Activated CD4-positive, alpha-beta T cell treated with anti-CD3 and anti-CD28 coated beads, Interleukin-2, amount 10 ng/mL, durations not matched to agents 24 days and 14 days (primary cell): ENCODE measurements at regions not wholly inside any gene's neighbourhood (a gene's known extent, or its start where the extent isn't known, plus 50 kb on each side); places are given as distances from the start of the nearest gene placed in this dataset.
"Not testable (repeated sequence)": the region's sequence is repeated elsewhere in the genome, so short reads cannot be mapped to it uniquely, and the experiment has no call there.

Experiments
- DNase-seq: peaks from one replicate; pipeline ENCODE4 v3.0.0; 2022
- H3K27ac Mint-ChIP-seq: one replicate; pipeline ENCODE4 v1.8.0; 2022; ENCODE audit warnings: mild to moderate bottlenecking, mixed read lengths
- H3K27me3 Mint-ChIP-seq: one replicate; pipeline ENCODE4 v1.8.0; 2022; ENCODE audit warnings: mixed read lengths
- H3K36me3 Mint-ChIP-seq: one replicate; pipeline ENCODE4 v1.8.0; 2022; ENCODE audit warnings: low read depth, mild to moderate bottlenecking, mixed read lengths
- H3K4me1 Mint-ChIP-seq: one replicate; pipeline ENCODE4 v1.8.0; 2021; ENCODE audit warnings: mixed read lengths
- H3K4me3 Mint-ChIP-seq: one replicate; pipeline ENCODE4 v1.8.0; 2022; ENCODE audit warnings: mild to moderate bottlenecking, moderate library complexity, mixed read lengths
- H3K9me3 Mint-ChIP-seq: one replicate; pipeline ENCODE4 v1.8.0; 2021; ENCODE audit warnings: mixed read lengths
- intact Hi-C: fragments of 100-400 bp; cut with micrococcal nuclease; formaldehyde crosslinking; loops from one replicate; pipeline ENCODE4 v1.15.1; 2023

DNA sequence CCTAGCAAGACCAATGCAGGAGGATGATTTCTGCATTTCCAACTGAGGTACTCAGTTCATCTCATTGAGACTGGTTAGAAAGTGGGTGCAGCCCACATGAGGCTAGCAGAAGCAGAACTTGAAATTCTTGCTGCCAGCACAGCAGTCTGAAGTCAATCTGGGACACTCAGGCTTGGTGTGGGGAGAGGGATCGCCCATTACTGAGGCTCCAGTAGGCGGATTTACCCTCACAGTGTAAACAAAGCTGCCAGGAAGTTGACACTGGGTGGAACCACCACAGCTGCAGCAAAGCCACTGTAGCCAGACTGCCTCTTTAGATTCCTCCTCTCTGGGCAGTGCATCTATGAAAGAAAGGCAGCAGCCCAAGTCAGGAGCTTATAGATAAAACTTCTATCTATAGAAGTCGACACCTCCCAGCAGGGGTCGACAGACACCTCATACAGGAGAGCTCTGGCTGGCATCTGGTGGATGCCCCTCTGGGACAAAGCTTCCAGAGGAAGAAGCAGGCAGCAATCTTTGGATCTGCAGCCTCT lies 1793.4 kb downstream of the OLFM4 start:
- H3K4me1 Mint-ChIP-seq, intact Hi-C loops, H3K4me3 Mint-ChIP-seq, DNase-seq, H3K27me3 Mint-ChIP-seq, H3K36me3 Mint-ChIP-seq, H3K9me3 Mint-ChIP-seq, H3K27ac Mint-ChIP-seq: not testable (repeated sequence)

GRCh38 chr13:54829391-54830068 lies 1800.9 kb downstream of the OLFM4 start:
- intact Hi-C loops, H3K27ac Mint-ChIP-seq, H3K4me3 Mint-ChIP-seq, H3K27me3 Mint-ChIP-seq, H3K4me1 Mint-ChIP-seq, H3K9me3 Mint-ChIP-seq, H3K36me3 Mint-ChIP-seq, DNase-seq: not testable (repeated sequence)

GRCh38 chr13:54836273-54836672 lies 1807.7 kb downstream of the OLFM4 start:
- no peaks in the 10 kb centered on the region for H3K27me3 Mint-ChIP-seq
- no peak for DNase-seq
- H3K36me3 Mint-ChIP-seq: no peaks in the 10 kb centered on the region
- no peak overlapping the region for H3K27ac Mint-ChIP-seq
- no peaks in the 10 kb centered on the region for H3K9me3 Mint-ChIP-seq
- intact Hi-C loops: no loop called here
- no peak overlapping the region for H3K4me3 Mint-ChIP-seq
- no peaks in the 10 kb centered on the region for H3K4me1 Mint-ChIP-seq

GRCh38 chr13:54841682-54842081 lies 1813.1 kb downstream of the OLFM4 start:
- H3K9me3 Mint-ChIP-seq: no peaks in the 10 kb centered on the region
- H3K27ac Mint-ChIP-seq: no peak overlapping the region
- intact Hi-C loops: no loop called here
- H3K27me3 Mint-ChIP-seq: no peaks in the 10 kb centered on the region
- H3K4me3 Mint-ChIP-seq: no peak overlapping the region
- H3K36me3 Mint-ChIP-seq: no peaks in the 10 kb centered on the region
- no peaks in the 10 kb centered on the region for H3K4me1 Mint-ChIP-seq
- DNase-seq: no peak

- H3K4me3 Mint-ChIP-seq: no peak overlapping the region
- H3K27me3 Mint-ChIP-seq: no peaks in the 10 kb centered on the region
- no peaks in the 10 kb centered on the region for H3K4me1 Mint-ChIP-seq
- DNase-seq: no peak
- H3K36me3 Mint-ChIP-seq: no peaks in the 10 kb centered on the region
- no peak overlapping the region for H3K27ac Mint-ChIP-seq
- H3K9me3 Mint-ChIP-seq: no peaks in the 10 kb centered on the region
- intact Hi-C loops: no loop called here
Measured at GRCh38 chr13:54845351-54845965, 1816.8 kb downstream of the OLFM4 start.

GRCh38 chr13:54852831-54853230 lies 1824.2 kb downstream of the OLFM4 start:
- no peaks in the 10 kb centered on the region for H3K9me3 Mint-ChIP-seq

DNA sequence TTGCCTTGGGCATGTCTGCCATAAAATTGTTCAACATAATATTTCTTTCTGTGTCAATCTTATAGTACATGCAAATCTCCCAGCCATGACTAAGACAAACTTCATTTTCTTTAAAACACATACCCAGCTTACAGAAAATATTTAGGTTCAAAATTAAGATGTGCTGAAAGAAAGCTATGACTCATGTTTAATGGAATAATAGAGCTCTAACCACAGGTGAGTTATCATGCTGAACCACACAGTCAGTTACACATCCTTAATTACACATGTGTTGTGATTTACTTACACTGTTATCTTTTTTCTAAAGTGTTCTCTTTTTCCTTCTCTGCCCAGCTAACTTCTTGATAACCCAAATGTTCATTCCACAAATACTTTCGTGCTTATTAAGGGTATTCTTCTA lies 1831.2 kb downstream of the OLFM4 start:
- Mint-ChIP-seq H3K27ac (no peak overlapping the region), H3K27me3 (no peaks in the 10 kb centered on the region), H3K36me3 (no peaks in the 10 kb centered on the region), H3K4me1 (no peaks in the 10 kb centered on the region), H3K9me3 (peaks cover 6% of the 10 kb centered on the region), H3K4me3 (no peak overlapping the region)
- intact Hi-C loops: no loop called here
- no peak for DNase-seq

More at GRCh38 chr13:54852831-54853230, 1824.2 kb downstream of the OLFM4 start:
- Mint-ChIP-seq H3K4me1 (no peaks in the 10 kb centered on the region), H3K27me3 (no peaks in the 10 kb centered on the region), H3K36me3 (no peaks in the 10 kb centered on the region), H3K4me3 (no peak overlapping the region), H3K27ac (no peak overlapping the region)
- intact Hi-C loops: no loop called here
- no peak for DNase-seq

- no peak for DNase-seq
- Mint-ChIP-seq H3K27ac (no peak overlapping the region), H3K27me3 (no peaks in the 10 kb centered on the region), H3K4me3 (no peak overlapping the region), H3K36me3 (no peaks in the 10 kb centered on the region), H3K4me1 (no peaks in the 10 kb centered on the region), H3K9me3 (peaks cover 6% of the 10 kb centered on the region)
- intact Hi-C loops: no loop called here
Measured at GRCh38 chr13:54875111-54875510, 1846.5 kb downstream of the OLFM4 start.

- no peak for DNase-seq
- Mint-ChIP-seq H3K4me1 (no peaks in the 10 kb centered on the region), H3K36me3 (no peaks in the 10 kb centered on the region), H3K9me3 (peaks cover 4% of the 10 kb centered on the region), H3K27me3 (no peaks in the 10 kb centered on the region), H3K4me3 (no peak overlapping the region), H3K27ac (no peak overlapping the region)
- intact Hi-C loops: no loop called here
Measured at GRCh38 chr13:54879036-54879435, 1850.4 kb downstream of the OLFM4 start.

- intact Hi-C loops: no loop called here
- no peaks in the 10 kb centered on the region for H3K27me3 Mint-ChIP-seq
- H3K27ac Mint-ChIP-seq: no peak overlapping the region
- H3K4me1 Mint-ChIP-seq: no peaks in the 10 kb centered on the region
- H3K9me3 Mint-ChIP-seq: peaks cover 4% of the 10 kb centered on the region
- no peaks in the 10 kb centered on the region for H3K36me3 Mint-ChIP-seq
- DNase-seq: no peak
- H3K4me3 Mint-ChIP-seq: no peak overlapping the region
Measured at GRCh38 chr13:54884682-54885081, 1856.1 kb downstream of the OLFM4 start.

- Mint-ChIP-seq H3K4me3 (no peak overlapping the region), H3K9me3 (no peaks in the 10 kb centered on the region), H3K36me3 (no peaks in the 10 kb centered on the region), H3K4me1 (no peaks in the 10 kb centered on the region), H3K27me3 (no peaks in the 10 kb centered on the region), H3K27ac (no peak overlapping the region)
- intact Hi-C loops: no loop called here
- no peak for DNase-seq
Measured at GRCh38 chr13:54890976-54891375, 1862.4 kb downstream of the OLFM4 start.

- Mint-ChIP-seq H3K27me3 (no peaks in the 10 kb centered on the region), H3K27ac (no peak overlapping the region), H3K36me3 (no peaks in the 10 kb centered on the region), H3K9me3 (peaks cover 15% of the 10 kb centered on the region), H3K4me1 (no peaks in the 10 kb centered on the region), H3K4me3 (no peak overlapping the region)
- no peak for DNase-seq
- intact Hi-C loops: no loop called here
Measured at GRCh38 chr13:54901316-54901715, 1872.7 kb downstream of the OLFM4 start.

GRCh38 chr13:54912367-54912766 lies 1883.8 kb downstream of the OLFM4 start:
- H3K27ac Mint-ChIP-seq: no peak overlapping the region
- intact Hi-C loops: no loop called here
- no peak overlapping the region for H3K4me3 Mint-ChIP-seq
- no peak for DNase-seq
- H3K4me1 Mint-ChIP-seq: no peaks in the 10 kb centered on the region
- peaks cover 12% of the 10 kb centered on the region for H3K9me3 Mint-ChIP-seq
- no peaks in the 10 kb centered on the region for H3K36me3 Mint-ChIP-seq
- H3K27me3 Mint-ChIP-seq: no peaks in the 10 kb centered on the region

DNA sequence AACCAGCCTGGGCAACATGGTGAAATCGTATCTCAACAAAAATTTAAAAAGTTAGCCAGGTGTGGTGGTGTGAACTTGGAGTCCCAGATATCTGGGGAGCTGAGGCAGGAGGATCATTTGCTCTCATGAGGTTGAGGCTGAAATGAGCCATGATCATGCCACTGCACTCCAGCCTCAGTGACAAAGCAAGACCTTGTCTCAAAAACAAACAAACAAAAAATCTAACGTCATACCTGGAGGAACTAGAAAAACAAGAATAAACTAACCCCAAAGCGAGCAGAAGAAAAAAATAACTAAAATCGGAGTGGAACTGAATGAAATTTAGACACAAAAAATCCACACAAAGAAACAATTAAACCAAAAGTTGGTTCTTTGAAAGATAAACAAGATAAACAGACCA lies 1885.1 kb downstream of the OLFM4 start:
- Mint-ChIP-seq H3K4me1 (no peaks in the 10 kb centered on the region), H3K4me3 (no peak overlapping the region), H3K9me3 (peaks cover 12% of the 10 kb centered on the region), H3K27ac (no peak overlapping the region), H3K27me3 (no peaks in the 10 kb centered on the region), H3K36me3 (no peaks in the 10 kb centered on the region)
- DNase-seq: no peak
- intact Hi-C loops: no loop called here

DNA sequence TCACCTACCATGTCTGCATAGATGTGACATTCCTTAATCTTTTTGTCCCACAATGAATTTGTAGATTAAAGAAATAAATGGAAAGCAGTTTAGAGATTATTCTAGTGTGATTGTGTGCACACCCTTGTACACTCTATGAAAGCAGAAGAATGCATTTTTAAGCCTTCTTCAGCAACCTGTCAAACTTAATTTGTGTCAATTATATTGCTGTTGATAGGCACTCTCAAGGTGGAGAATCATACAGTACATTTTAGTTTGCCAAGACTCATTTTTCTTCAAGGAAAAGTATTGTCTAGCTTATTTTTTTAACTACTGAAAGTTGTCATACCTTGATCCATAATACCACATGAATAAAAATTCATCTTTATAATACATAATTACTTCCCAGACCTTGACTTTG lies 1898.9 kb downstream of the OLFM4 start:
- no peak for DNase-seq
- Mint-ChIP-seq H3K27ac (no peak overlapping the region), H3K27me3 (no peaks in the 10 kb centered on the region), H3K4me1 (no peaks in the 10 kb centered on the region), H3K4me3 (no peak overlapping the region), H3K36me3 (no peaks in the 10 kb centered on the region), H3K9me3 (peaks cover 9% of the 10 kb centered on the region)
- intact Hi-C loops: no loop called here
